Heart right ventricle (tissue), 16 donors: ENCODE measurements at regions not wholly inside any gene's neighbourhood (a gene's known extent, or its start where the extent isn't known, plus 50 kb on each side); places are given as distances from the start of the nearest gene placed in this dataset.
A peak's percentile ranks its signal among the peaks of the same experiment; 100 is the strongest.

Source experiments
- ATAC-seq, 8 donors: fragments of 200-7000 bp; cut with Tn5 transposase; one replicate each; pipeline ENCODE4 v1.9.1; 2020; ENCODE audit warnings: mild to moderate bottlenecking in 8 of 8, moderate library complexity in 8 of 8, moderate number of reproducible peaks in 1 of 8
- DNase-seq, 2 donors: peaks; one replicate each; pipeline ENCODE4 v3.0.0-alpha.2; 2020
- H3K27ac ChIP-seq, 10 donors: fragments of 200-600 bp; sonication (generic) in 2 of 10; one replicate each; pipeline versions ENCODE4 v1.5.0 to v1.8.0; 2020 to 2022; ENCODE audit warnings: mild to moderate bottlenecking in 3 of 10
- H3K27me3 ChIP-seq, 7 donors: fragments of 200-600 bp; one replicate each; pipeline ENCODE4 v1.8.0; 2021 to 2022; ENCODE audit warnings: mild to moderate bottlenecking in 2 of 7
- H3K36me3 ChIP-seq, 9 donors: fragments of 200-600 bp; sonication (generic) in 1 of 9; one replicate each; pipeline versions ENCODE4 v1.5.0 to v1.8.0; 2020 to 2022; ENCODE audit warnings: mild to moderate bottlenecking in 2 of 9
- H3K4me1 ChIP-seq, 9 donors: fragments of 200-600 bp; sonication (generic) in 1 of 9; one replicate each; pipeline versions ENCODE4 v1.5.0 to v1.8.0; 2020 to 2022; ENCODE audit warnings: mild to moderate bottlenecking in 4 of 9
- H3K4me3 ChIP-seq, 10 donors: fragments of 200-600 bp; sonication (generic) in 2 of 10; one replicate each; pipeline versions ENCODE4 v1.5.0 to v1.8.0; 2020 to 2022; ENCODE audit warnings: mild to moderate bottlenecking in 7 of 10, moderate library complexity in 2 of 10
- H3K9me3 ChIP-seq, 11 donors: fragments of 200-600 bp in 10 of 11; sonication (generic) in 2 of 11; one replicate each; pipeline versions ENCODE4 v1.5.0 to v1.8.0; 2013 to 2022; ENCODE audit warnings: mild to moderate bottlenecking in 2 of 11, control low read depth in 1 of 11, moderate library complexity in 1 of 11
- WGBS, 2 donors: extraction: QIAGEN DNeasy Blood & Tissue Kit; methylation state at CpG; one replicate each; pipeline ENCODE4 v1.1.7; 2013; ENCODE audit warnings: inconsistent platforms in 1 of 2; 5-methylcytosine and 5-hydroxymethylcytosine counted together
- intact Hi-C, 10 donors: fragments of 100-400 bp; cut with DNase I; formaldehyde crosslinking; loops; one replicate each; pipeline versions ENCODE4 v1.11.1 to v1.14.2; 2022
- TF ChIP-seq, protein P1 (sequence below), 9 donors: fragments of 200-600 bp; sonication (generic) in 2 of 9; IDR thresholded peaks; one replicate each; pipeline versions ENCODE4 v1.5.0 to v1.8.0; 2021 to 2022; ENCODE audit warnings: antibody characterized with exemption in 9 of 9, mild to moderate bottlenecking in 5 of 9, moderate library complexity in 1 of 9
- donor health status: Arrhythmogenic right ventricular cardiomyopathy.
- donor health status: ischemic (EF 13 %, LVEDD 7.1; RV severe dilation, severe dysfunction).
- donor health status: healthy with polysubstance abuse.
- donor health status: DM: no; HTN: yes; CAD: no.
- donor health status: DM: no; HTN: no; CAD: no.
- donor health status: ischemic (EF 25% LVEDD 6.9; RV normal size, moderate dysfunction).
- donor health status: ischemic (EF 25% LVEDD 5.7; RV mildly dilated, moderate dysfunction).
- donor health status: healthy.
- donor health status: DM: yes; HTN: yes; CAD: no.
- donor health status: Ischemic cardiomyopathy.
- donor health status: ischemic (EF 35%, LVEDD 5.7; RV mildly dilated, moderate dysfunction).
- donor health status: nonischemic (EF 11% LVEDD 7.7; RV severe dilation, severe dysfunction).
- donor health status: DM: yes; HTN: yes; CAD: no.
- donor health status: PGD.
- donor health status: ischemic (EF 29% LVEDD 5.4; RV normal size, mild dysfunction).
- donor health status: nonischemic (EF 23%, LVEDD 6.1; RV moderate dilation, normal function).

- Histone ChIP-seq H3K27me3 (peaks cover 0 to 26% (median 15%) of the 10 kb centered on the region in 7 donors), H3K27ac (no peak overlapping the region), H3K9me3 (no peaks in the 10 kb centered on the region), H3K4me3 (no peak overlapping the region), H3K4me1 (no peaks in the 10 kb centered on the region), H3K36me3 (no peaks in the 10 kb centered on the region)
- DNase-seq, result no peak
- intact Hi-C loops, result no loop called here
- TF ChIP-seq, protein P1, sequence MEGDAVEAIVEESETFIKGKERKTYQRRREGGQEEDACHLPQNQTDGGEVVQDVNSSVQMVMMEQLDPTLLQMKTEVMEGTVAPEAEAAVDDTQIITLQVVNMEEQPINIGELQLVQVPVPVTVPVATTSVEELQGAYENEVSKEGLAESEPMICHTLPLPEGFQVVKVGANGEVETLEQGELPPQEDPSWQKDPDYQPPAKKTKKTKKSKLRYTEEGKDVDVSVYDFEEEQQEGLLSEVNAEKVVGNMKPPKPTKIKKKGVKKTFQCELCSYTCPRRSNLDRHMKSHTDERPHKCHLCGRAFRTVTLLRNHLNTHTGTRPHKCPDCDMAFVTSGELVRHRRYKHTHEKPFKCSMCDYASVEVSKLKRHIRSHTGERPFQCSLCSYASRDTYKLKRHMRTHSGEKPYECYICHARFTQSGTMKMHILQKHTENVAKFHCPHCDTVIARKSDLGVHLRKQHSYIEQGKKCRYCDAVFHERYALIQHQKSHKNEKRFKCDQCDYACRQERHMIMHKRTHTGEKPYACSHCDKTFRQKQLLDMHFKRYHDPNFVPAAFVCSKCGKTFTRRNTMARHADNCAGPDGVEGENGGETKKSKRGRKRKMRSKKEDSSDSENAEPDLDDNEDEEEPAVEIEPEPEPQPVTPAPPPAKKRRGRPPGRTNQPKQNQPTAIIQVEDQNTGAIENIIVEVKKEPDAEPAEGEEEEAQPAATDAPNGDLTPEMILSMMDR (IDR thresholded peaks at IDR 0.05), result no peak
- 32 to 37% methylated on average over 20 of the region's 20 CpGs for WGBS, 2 donors
- ATAC-seq, result no peak
Observed at GRCh38 chr4:57194068-57194611, 84.0 kb upstream of the IGFBP7 start.

DNA sequence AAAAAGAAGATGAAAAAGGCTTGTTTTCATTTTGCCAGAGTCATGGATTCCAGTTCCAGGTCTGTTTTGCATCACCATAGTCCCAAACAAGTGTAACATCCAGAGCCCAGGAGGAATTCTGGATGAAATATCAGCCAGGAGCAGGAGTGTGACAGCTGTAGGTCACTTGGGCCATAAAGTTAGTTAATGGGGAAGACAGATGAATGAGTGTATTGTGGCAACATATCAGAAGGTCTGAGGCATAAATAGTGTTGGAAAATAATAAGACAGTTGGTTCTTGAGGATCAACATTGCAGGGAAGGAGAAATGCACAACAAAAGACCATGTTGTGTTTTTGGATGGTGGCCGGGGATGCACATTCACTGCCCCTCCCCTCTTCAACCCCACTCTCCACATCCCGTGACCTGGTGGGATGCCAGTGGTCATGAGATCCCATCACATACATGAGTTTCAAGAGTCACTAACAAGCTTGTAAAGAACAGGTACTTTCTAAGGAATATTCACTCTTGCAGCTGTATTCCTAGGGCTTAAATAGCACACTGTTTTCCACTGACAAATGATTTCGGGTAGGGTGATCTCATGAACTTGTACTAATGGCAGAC is 83.1 kb upstream of the IGFBP7 start:
- intact Hi-C loops, result no loop called here
- 75 to 76% methylated on average over 3 of the region's 3 CpGs for WGBS, 2 donors
- Histone ChIP-seq H3K27ac (no peak overlapping the region), H3K27me3 (peaks cover 0 to 26% (median 15%) of the 10 kb centered on the region in 7 donors), H3K9me3 (no peaks in the 10 kb centered on the region), H3K36me3 (no peaks in the 10 kb centered on the region), H3K4me3 (no peak overlapping the region), H3K4me1 (no peaks in the 10 kb centered on the region)
- ATAC-seq, result no peak
- TF ChIP-seq, protein P1 (IDR thresholded peaks at IDR 0.05), result no peak
- no peak for DNase-seq

DNA sequence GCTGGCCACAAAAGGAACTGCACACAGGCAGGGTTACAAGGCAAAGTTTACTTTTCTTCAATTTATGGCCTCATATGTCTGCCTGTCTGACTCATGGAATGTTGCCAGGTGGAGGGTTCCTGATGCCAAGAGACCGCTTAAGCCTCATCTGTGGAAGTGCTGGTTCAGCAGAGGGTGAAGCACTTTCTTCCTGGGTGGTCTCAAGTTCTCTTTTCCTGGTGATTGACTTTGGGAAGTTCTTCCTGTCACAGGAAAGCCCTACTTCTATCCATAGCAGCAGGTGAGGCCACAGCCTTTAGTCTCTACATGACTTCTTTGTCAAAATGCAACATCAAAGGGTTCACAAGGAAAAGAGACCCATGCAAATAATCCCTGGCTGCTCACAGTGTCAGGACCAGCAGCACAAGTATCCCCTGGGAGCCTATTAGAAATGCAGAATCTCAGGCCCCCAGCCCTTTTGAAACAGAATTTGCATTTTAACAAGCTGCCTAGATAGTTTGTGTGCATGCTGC is 81.4 kb upstream of the IGFBP7 start:
- Histone ChIP-seq H3K4me3 (no peak overlapping the region), H3K27me3 (peaks cover 0 to 26% (median 15%) of the 10 kb centered on the region in 7 donors), H3K4me1 (no peaks in the 10 kb centered on the region), H3K36me3 (no peaks in the 10 kb centered on the region), H3K9me3 (no peaks in the 10 kb centered on the region), H3K27ac (no peak overlapping the region)
- intact Hi-C loops, result no loop called here
- TF ChIP-seq, protein P1 (IDR thresholded peaks at IDR 0.05), result no peak
- 78 to 83% methylated on average over 1 of the region's 1 CpG for WGBS, 2 donors
- ATAC-seq (no peak), DNase-seq (no peak)

- WGBS, 2 donors, result 71 to 75% methylated on average over 12 of the region's 12 CpGs
- Histone ChIP-seq H3K4me3 (no peak overlapping the region), H3K36me3 (no peaks in the 10 kb centered on the region), H3K27ac (no peak overlapping the region), H3K4me1 (no peaks in the 10 kb centered on the region), H3K27me3 (peaks cover 0 to 22% (median 12%) of the 10 kb centered on the region in 7 donors), H3K9me3 (no peaks in the 10 kb centered on the region)
- intact Hi-C loops, result no loop called here
- DNase-seq, result no peak
- TF ChIP-seq, protein P1 (IDR thresholded peaks at IDR 0.05), result peak; percentile 9 to 71 (median 57)
- peak in 1 of 8 donors; percentile 35 for ATAC-seq
Observed at GRCh38 chr4:57190601-57191481, 80.7 kb upstream of the IGFBP7 start.
